HepG2 (cell line): ENCODE measurements at regions not wholly inside any gene's neighbourhood (a gene's known extent, or its start where the extent isn't known, plus 50 kb on each side); places are given as distances from the start of the nearest gene placed in this dataset.

Source experiments
- ADNP ChIP-seq: sonication (generic); formaldehyde crosslinking; IDR thresholded peaks from 2 replicates; pipeline ENCODE4 v1.4.0; 2020; ENCODE audit warnings: missing genetic modification reagents
- HDAC2 ChIP-seq: sonication (generic); formaldehyde crosslinking; IDR thresholded peaks from 2 replicates; pipeline ENCODE4 v1.4.0; 2020; ENCODE audit warnings: missing genetic modification reagents
- MAFF ChIP-seq: IDR thresholded peaks from 2 replicates; pipeline ENCODE4 v1.6.1; 2011; ENCODE audit warnings: low read depth, low read length, improper control_type of control experiment
- NFE2 ChIP-seq: sonication (generic); formaldehyde crosslinking; IDR thresholded peaks from 2 replicates; pipeline ENCODE4 v1.4.0; 2020; ENCODE audit warnings: missing genetic modification reagents
- POLR2A ChIP-seq, 2 experiments: IDR thresholded peaks; 2 replicates each; pipeline ENCODE4 v1.6.1; 2011; ENCODE audit warnings: low read depth in 2 of 2, low read length in 2 of 2, mild to moderate bottlenecking in 1 of 2, moderate library complexity in 1 of 2; ENCODE audit not compliant: insufficient read depth in 1 of 2
- ZBTB7A ChIP-seq: sonication (generic); formaldehyde crosslinking; IDR thresholded peaks from 2 replicates; pipeline ENCODE4 v1.8.0; 2022; ENCODE audit warnings: mild to moderate bottlenecking, missing genetic modification reagents
- ZNF10 ChIP-seq: sonication (generic); formaldehyde crosslinking; IDR thresholded peaks from 2 replicates; pipeline ENCODE4 v1.4.0; 2020; ENCODE audit warnings: mild to moderate bottlenecking, low read depth, missing genetic modification reagents, borderline replicate concordance
- TF ChIP-seq, protein P1 (sequence below): sonication (generic); formaldehyde crosslinking; IDR thresholded peaks from 2 replicates; pipeline ENCODE4 v1.4.0; 2020; ENCODE audit warnings: mild to moderate bottlenecking, missing genetic modification reagents, borderline replicate concordance
- TF ChIP-seq, protein P2 (sequence below): sonication (generic); formaldehyde crosslinking; IDR thresholded peaks from 2 replicates; pipeline ENCODE4 v1.5.0; 2020; ENCODE audit warnings: mild to moderate bottlenecking, missing genetic modification reagents, moderate library complexity
- TF ChIP-seq, protein P3 (sequence below): sonication (generic); formaldehyde crosslinking; IDR thresholded peaks from 2 replicates; pipeline ENCODE4 v1.4.0; 2020; ENCODE audit warnings: missing genetic modification reagents
- TF ChIP-seq, protein P4 (sequence below): sonication (generic); formaldehyde crosslinking; IDR thresholded peaks from 2 replicates; pipeline ENCODE4 v1.4.0; 2020; ENCODE audit warnings: low read depth, mild to moderate bottlenecking, missing genetic modification reagents
- TF ChIP-seq, protein P5 (sequence below): sonication (generic); formaldehyde crosslinking; IDR thresholded peaks from 2 replicates; pipeline ENCODE4 v1.8.0; 2022; ENCODE audit warnings: missing genetic modification reagents, mild to moderate bottlenecking, borderline replicate concordance
- TF ChIP-seq, protein P6 (sequence below): sonication (generic); formaldehyde crosslinking; IDR thresholded peaks from 2 replicates; pipeline ENCODE4 v1.4.0; 2020; ENCODE audit warnings: mild to moderate bottlenecking, missing genetic modification reagents
- TF ChIP-seq, protein P7 (sequence below): IDR thresholded peaks from 2 replicates; pipeline ENCODE4 v1.6.1; 2012; ENCODE audit warnings: inconsistent platforms

DNA sequence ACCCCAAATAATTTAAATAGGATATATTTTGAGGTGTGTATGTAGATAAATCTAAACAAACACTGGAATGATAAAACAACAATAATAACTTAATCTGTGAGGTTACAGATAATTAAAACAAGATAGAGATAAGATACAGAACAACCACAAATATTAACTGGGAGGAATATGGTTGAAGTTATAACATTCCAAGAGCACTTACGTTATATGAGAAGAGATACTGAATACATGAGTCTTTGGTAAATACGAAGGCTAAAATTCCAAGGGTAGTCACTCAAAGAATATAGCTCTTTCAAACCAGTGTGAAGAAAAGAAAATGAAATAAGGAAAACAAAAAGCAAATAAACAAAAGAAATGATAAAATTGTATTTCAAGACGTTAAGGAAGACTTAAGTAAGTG, 76.0 kb upstream of the MYO3A start:
- TF ChIP-seq POLR2A (IDR thresholded peaks at IDR 0.05; ENCODE audit: insufficient read depth in 1 of 2, low read depth in 2 of 2, low read length in 2 of 2) = no peak
- TF ChIP-seq, protein P1, sequence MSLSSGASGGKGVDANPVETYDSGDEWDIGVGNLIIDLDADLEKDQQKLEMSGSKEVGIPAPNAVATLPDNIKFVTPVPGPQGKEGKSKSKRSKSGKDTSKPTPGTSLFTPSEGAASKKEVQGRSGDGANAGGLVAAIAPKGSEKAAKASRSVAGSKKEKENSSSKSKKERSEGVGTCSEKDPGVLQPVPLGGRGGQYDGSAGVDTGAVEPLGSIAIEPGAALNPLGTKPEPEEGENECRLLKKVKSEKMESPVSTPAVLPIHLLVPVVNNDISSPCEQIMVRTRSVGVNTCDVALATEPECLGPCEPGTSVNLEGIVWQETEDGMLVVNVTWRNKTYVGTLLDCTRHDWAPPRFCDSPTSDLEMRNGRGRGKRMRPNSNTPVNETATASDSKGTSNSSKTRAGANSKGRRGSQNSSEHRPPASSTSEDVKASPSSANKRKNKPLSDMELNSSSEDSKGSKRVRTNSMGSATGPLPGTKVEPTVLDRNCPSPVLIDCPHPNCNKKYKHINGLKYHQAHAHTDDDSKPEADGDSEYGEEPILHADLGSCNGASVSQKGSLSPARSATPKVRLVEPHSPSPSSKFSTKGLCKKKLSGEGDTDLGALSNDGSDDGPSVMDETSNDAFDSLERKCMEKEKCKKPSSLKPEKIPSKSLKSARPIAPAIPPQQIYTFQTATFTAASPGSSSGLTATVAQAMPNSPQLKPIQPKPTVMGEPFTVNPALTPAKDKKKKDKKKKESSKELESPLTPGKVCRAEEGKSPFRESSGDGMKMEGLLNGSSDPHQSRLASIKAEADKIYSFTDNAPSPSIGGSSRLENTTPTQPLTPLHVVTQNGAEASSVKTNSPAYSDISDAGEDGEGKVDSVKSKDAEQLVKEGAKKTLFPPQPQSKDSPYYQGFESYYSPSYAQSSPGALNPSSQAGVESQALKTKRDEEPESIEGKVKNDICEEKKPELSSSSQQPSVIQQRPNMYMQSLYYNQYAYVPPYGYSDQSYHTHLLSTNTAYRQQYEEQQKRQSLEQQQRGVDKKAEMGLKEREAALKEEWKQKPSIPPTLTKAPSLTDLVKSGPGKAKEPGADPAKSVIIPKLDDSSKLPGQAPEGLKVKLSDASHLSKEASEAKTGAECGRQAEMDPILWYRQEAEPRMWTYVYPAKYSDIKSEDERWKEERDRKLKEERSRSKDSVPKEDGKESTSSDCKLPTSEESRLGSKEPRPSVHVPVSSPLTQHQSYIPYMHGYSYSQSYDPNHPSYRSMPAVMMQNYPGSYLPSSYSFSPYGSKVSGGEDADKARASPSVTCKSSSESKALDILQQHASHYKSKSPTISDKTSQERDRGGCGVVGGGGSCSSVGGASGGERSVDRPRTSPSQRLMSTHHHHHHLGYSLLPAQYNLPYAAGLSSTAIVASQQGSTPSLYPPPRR (CRISPR knock-in tag) = no peak
- TF ChIP-seq MAFF = no peak
- TF ChIP-seq, protein P2, sequence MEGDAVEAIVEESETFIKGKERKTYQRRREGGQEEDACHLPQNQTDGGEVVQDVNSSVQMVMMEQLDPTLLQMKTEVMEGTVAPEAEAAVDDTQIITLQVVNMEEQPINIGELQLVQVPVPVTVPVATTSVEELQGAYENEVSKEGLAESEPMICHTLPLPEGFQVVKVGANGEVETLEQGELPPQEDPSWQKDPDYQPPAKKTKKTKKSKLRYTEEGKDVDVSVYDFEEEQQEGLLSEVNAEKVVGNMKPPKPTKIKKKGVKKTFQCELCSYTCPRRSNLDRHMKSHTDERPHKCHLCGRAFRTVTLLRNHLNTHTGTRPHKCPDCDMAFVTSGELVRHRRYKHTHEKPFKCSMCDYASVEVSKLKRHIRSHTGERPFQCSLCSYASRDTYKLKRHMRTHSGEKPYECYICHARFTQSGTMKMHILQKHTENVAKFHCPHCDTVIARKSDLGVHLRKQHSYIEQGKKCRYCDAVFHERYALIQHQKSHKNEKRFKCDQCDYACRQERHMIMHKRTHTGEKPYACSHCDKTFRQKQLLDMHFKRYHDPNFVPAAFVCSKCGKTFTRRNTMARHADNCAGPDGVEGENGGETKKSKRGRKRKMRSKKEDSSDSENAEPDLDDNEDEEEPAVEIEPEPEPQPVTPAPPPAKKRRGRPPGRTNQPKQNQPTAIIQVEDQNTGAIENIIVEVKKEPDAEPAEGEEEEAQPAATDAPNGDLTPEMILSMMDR = no peak
- TF ChIP-seq, protein P3, sequence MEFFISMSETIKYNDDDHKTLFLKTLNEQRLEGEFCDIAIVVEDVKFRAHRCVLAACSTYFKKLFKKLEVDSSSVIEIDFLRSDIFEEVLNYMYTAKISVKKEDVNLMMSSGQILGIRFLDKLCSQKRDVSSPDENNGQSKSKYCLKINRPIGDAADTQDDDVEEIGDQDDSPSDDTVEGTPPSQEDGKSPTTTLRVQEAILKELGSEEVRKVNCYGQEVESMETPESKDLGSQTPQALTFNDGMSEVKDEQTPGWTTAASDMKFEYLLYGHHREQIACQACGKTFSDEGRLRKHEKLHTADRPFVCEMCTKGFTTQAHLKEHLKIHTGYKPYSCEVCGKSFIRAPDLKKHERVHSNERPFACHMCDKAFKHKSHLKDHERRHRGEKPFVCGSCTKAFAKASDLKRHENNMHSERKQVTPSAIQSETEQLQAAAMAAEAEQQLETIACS (CRISPR knock-in tag) = no peak
- no peak for TF ChIP-seq ADNP (CRISPR knock-in tag)
- TF ChIP-seq ZNF10 (CRISPR knock-in tag) = no peak
- TF ChIP-seq, protein P4, sequence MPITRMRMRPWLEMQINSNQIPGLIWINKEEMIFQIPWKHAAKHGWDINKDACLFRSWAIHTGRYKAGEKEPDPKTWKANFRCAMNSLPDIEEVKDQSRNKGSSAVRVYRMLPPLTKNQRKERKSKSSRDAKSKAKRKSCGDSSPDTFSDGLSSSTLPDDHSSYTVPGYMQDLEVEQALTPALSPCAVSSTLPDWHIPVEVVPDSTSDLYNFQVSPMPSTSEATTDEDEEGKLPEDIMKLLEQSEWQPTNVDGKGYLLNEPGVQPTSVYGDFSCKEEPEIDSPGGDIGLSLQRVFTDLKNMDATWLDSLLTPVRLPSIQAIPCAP (CRISPR knock-in tag) = no peak
- no peak for TF ChIP-seq NFE2 (CRISPR knock-in tag)
- TF ChIP-seq, protein P5, sequence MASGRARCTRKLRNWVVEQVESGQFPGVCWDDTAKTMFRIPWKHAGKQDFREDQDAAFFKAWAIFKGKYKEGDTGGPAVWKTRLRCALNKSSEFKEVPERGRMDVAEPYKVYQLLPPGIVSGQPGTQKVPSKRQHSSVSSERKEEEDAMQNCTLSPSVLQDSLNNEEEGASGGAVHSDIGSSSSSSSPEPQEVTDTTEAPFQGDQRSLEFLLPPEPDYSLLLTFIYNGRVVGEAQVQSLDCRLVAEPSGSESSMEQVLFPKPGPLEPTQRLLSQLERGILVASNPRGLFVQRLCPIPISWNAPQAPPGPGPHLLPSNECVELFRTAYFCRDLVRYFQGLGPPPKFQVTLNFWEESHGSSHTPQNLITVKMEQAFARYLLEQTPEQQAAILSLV = no peak
- TF ChIP-seq ZBTB7A = no peak
- TF ChIP-seq, protein P6, sequence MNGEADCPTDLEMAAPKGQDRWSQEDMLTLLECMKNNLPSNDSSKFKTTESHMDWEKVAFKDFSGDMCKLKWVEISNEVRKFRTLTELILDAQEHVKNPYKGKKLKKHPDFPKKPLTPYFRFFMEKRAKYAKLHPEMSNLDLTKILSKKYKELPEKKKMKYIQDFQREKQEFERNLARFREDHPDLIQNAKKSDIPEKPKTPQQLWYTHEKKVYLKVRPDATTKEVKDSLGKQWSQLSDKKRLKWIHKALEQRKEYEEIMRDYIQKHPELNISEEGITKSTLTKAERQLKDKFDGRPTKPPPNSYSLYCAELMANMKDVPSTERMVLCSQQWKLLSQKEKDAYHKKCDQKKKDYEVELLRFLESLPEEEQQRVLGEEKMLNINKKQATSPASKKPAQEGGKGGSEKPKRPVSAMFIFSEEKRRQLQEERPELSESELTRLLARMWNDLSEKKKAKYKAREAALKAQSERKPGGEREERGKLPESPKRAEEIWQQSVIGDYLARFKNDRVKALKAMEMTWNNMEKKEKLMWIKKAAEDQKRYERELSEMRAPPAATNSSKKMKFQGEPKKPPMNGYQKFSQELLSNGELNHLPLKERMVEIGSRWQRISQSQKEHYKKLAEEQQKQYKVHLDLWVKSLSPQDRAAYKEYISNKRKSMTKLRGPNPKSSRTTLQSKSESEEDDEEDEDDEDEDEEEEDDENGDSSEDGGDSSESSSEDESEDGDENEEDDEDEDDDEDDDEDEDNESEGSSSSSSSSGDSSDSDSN (CRISPR knock-in tag) = no peak
- no peak for TF ChIP-seq HDAC2
- TF ChIP-seq, protein P7, sequence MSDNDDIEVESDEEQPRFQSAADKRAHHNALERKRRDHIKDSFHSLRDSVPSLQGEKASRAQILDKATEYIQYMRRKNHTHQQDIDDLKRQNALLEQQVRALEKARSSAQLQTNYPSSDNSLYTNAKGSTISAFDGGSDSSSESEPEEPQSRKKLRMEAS = no peak
